ENCODE measurements at regions not wholly inside any gene's neighbourhood (a gene's known extent, or its start where the extent isn't known, plus 50 kb on each side); places are given as distances from the start of the nearest gene placed in this dataset.

GRCh38 chr7:84638339-84638697 lies 443.7 kb upstream of the SEMA3A start:
- ChIA-PET POLR2A (no interaction called here), CTCF (no interaction called here)

- ChIA-PET CTCF (no interaction called here), POLR2A (no interaction called here)
Measured at GRCh38 chr7:84637568-84638338, 443.2 kb upstream of the SEMA3A start.

GRCh38 chr7:84631913-84632312 lies 437.3 kb upstream of the SEMA3A start:
- ChIA-PET POLR2A (no interaction called here), CTCF (no interaction called here)

GRCh38 chr7:84629640-84630318 lies 435.2 kb upstream of the SEMA3A start:
- ChIA-PET POLR2A (no interaction called here), CTCF (no interaction called here)

- CTCF ChIA-PET, result no interaction called here
- POLR2A ChIA-PET, result no interaction called here
Measured at GRCh38 chr7:84629216-84629615, 434.6 kb upstream of the SEMA3A start.

GRCh38 chr7:84627250-84627649 lies 432.7 kb upstream of the SEMA3A start:
- ChIA-PET POLR2A (no interaction called here), CTCF (no interaction called here)

- POLR2A ChIA-PET, result no interaction called here
- CTCF ChIA-PET, result no interaction called here
Measured at GRCh38 chr7:84624927-84625326, 430.3 kb upstream of the SEMA3A start.

- POLR2A ChIA-PET, result no interaction called here
- CTCF ChIA-PET, result no interaction called here
Measured at GRCh38 chr7:84624527-84624926, 429.9 kb upstream of the SEMA3A start.

GRCh38 chr7:84617265-84618030 lies 422.9 kb upstream of the SEMA3A start:
- CTCF ChIA-PET, result no interaction called here
- POLR2A ChIA-PET, result no interaction called here

GRCh38 chr7:84614821-84615501 lies 420.4 kb upstream of the SEMA3A start:
- ChIA-PET CTCF (no interaction called here), POLR2A (no interaction called here)

GRCh38 chr7:84612981-84613681 lies 418.5 kb upstream of the SEMA3A start:
- ChIA-PET CTCF (no interaction called here), POLR2A (no interaction called here)

GRCh38 chr7:84611391-84611790 lies 416.8 kb upstream of the SEMA3A start:
- ChIA-PET POLR2A (no interaction called here), CTCF (no interaction called here)

- ChIA-PET POLR2A (no interaction called here), CTCF (no interaction called here)
Measured at GRCh38 chr7:84610390-84610789, 415.8 kb upstream of the SEMA3A start.

GRCh38 chr7:84605301-84605700 lies 410.7 kb upstream of the SEMA3A start:
- POLR2A ChIA-PET, result no interaction called here
- CTCF ChIA-PET, result no interaction called here

GRCh38 chr7:84603545-84603944 lies 409.0 kb upstream of the SEMA3A start:
- ChIA-PET CTCF (no interaction called here), POLR2A (no interaction called here)

- CTCF ChIA-PET, result no interaction called here
- POLR2A ChIA-PET, result no interaction called here
Measured at GRCh38 chr7:84595026-84595425, 400.4 kb upstream of the SEMA3A start.

- ChIA-PET POLR2A (no interaction called here), CTCF (no interaction called here)
Measured at GRCh38 chr7:84591897-84592296, 397.3 kb upstream of the SEMA3A start.

- CTCF ChIA-PET, result no interaction called here
- POLR2A ChIA-PET, result no interaction called here
Measured at GRCh38 chr7:84589012-84589411, 394.4 kb upstream of the SEMA3A start.

- POLR2A ChIA-PET, result no interaction called here
- CTCF ChIA-PET, result no interaction called here
Measured at GRCh38 chr7:84583331-84583730, 388.7 kb upstream of the SEMA3A start.

- CTCF ChIA-PET, result no interaction called here
- POLR2A ChIA-PET, result no interaction called here
Measured at GRCh38 chr7:84582747-84583146, 388.2 kb upstream of the SEMA3A start.

All from activated CD8-positive, alpha-beta memory T cell treated with anti-CD3 and anti-CD28 coated beads for 36 hours (primary cell).